ENCODE measurements at regions not wholly inside any gene's neighbourhood (a gene's known extent, or its start where the extent isn't known, plus 50 kb on each side); places are given as distances from the start of the nearest gene placed in this dataset.
"Not testable (repeated sequence)": the region's sequence is repeated elsewhere in the genome, so short reads cannot be mapped to it uniquely, and the experiment has no call there.

GRCh38 chr12:14032191-14032590 is 50.8 kb upstream of the GRIN2B start:
- DNase-seq (ENCODE audit: low read depth) = not testable (repeated sequence)

- DNase-seq (ENCODE audit: low read depth) = no peak
Observed at GRCh38 chr12:14043776-14044175, 62.4 kb upstream of the GRIN2B start.

DNA sequence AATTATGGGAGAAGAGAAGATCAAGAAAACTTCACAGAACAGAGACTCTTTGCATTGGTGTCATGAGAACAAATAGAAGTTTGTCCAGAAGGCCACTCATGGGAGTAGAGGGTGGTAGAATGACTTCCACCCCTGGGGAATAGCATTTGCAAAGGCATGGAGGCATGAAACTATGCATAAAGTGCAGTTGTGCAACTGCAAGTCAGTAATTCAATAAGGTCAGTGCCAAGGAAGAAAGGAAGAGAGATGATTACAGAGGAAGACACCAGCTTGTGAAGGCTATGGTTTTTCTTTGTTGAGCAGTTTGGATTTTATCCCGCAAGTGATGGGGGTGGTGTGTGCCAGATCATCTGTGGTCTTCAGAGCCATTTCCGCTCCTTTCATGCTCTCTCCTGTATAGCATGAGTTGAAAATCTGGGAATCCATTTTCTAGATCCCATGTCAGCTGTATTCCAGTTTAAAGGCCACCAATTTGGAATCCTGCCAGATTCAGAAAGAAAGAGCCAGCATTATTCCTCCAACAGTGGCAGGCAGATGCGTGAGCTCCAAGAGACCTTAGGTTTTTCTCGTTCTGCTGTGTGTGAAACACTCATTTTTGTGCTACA is 67.6 kb upstream of the GRIN2B start:
- no peak for DNase-seq (ENCODE audit: low read depth)

- no peak for DNase-seq (ENCODE audit: low read depth)
Observed at GRCh38 chr12:14057895-14058294, 76.5 kb upstream of the GRIN2B start.

GRCh38 chr12:14058717-14059116 is 77.3 kb upstream of the GRIN2B start:
- no peak for DNase-seq (ENCODE audit: low read depth)

- DNase-seq (ENCODE audit: low read depth) = no peak
Observed at GRCh38 chr12:14059548-14059947, 78.1 kb upstream of the GRIN2B start.

DNA sequence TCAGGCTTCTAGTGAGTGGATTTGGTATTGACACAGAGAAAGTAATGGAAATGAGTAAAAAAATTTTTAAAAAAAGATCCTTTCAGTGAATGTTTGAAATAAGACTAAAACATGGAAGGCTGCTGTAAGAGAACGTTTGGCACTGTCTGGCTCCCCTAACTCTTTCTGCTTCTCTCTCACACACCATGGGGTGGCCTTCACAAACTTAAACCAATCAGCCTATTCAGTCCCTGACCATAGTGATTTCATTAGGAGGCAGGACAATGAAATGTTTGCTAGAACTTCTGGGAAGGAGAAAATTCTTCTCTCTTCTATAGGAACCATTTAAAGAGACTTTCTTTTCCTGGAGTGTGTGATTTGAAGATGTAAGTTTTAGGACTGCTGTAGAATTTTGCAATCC is 84.2 kb upstream of the GRIN2B start:
- no peak for DNase-seq (ENCODE audit: low read depth)

- no peak for DNase-seq (ENCODE audit: low read depth)
Observed at GRCh38 chr12:14066021-14066420, 84.6 kb upstream of the GRIN2B start.

DNA sequence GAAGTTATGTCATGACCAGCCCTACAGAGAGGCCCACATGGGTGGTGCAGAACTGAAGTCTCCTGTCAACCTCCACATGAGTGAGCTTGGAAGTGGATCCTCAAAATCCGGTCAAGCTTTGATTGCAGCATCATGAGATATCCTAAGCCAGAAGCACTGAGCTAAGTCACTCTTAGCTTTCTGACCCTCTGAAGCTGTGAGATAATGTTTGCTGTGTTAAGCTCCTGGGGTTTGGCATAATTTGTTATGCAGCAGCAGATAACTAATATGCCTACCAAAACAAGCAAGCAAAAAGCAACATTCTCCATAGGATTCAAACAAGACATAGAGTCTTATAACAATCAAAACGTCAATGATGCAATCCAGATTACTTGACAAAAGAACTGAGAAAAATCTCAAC is 87.6 kb upstream of the GRIN2B start:
- no peak for DNase-seq (ENCODE audit: low read depth)

DNA sequence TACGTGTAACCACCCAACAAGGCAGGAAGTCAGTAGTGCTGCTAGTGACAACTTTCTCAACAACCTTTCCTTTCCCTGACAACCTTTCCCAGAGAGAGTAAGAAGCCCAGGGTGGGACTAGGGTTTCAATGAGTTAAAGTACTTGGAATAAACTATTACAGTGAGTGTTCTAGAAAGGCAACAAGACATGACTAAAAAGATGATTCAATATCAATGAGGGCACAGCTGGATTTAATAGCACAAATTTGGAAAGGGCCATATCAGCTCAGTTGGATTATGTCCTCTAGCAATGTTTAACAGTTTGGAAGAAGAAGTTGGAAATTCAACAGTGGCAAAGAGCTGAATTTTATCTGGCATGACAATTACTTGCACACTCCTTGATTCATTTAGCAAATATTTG is 90.4 kb upstream of the GRIN2B start:
- DNase-seq (ENCODE audit: low read depth) = no peak

GRCh38 chr12:14072987-14073386 is 91.6 kb upstream of the GRIN2B start:
- DNase-seq (ENCODE audit: low read depth) = no peak

DNA sequence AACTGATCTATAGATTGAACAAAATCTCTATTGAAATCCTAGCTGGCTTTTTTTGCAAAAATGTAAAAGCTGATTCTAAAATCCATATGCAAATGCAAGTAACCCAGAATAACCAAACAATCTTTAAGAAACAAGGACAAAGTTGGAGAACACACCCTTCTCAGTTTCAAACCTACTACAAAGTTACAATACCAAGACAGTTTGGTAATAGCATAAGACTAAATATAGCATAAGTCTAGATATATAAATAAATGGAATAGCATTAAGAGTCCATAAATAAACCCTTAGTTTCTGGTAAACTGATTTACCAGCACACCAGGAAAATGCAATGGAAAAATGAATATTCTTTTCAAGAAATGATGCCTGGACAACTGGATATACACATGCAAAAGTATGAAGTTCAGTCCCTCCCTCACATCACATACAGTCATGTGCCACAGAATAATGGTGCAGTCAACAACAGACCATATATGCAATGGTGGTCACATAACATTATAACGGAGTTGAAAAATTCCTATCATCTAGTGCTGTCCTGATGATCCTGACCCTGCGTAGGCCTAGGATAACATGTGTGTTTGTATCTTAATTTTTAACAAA is 94.5 kb upstream of the GRIN2B start:
- no peak for DNase-seq (ENCODE audit: low read depth)

DNA sequence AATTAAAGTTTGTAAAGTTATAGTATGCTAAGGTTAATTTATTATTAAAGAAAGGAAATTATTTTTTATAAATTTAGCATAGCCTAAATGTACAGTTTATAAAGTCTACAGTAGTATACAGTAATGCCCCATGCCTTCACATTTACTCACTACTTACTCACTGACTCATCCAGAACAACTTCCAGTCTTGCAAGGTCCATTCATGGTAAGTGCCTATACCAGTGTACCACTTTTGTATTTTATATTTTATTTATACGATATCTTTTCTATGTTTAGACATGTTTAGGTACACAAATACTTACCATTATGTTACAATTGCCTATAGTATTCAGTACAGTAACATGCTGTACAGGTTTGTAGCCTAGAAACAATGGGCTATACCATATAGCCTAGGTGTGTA is 95.1 kb upstream of the GRIN2B start:
- no peak for DNase-seq (ENCODE audit: low read depth)

DNA sequence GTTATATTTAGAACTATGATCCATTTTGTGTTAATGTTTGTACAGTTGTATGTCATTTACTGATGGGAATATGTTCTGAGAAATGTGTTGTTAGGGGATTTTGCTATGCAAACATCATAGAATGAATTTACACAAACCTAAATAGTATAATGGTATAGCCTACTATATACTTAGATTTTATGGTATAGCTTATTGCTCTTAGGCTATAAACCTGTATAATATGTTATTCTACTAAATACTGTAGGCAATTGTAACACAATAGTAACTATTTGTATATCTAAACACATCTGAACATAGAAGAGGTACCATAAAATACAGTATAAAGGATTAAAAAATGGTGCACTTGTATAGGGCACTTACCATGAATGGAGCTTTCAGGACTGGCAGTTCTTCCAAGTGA is 105.4 kb upstream of the GRIN2B start:
- DNase-seq (ENCODE audit: low read depth) = no peak

DNA sequence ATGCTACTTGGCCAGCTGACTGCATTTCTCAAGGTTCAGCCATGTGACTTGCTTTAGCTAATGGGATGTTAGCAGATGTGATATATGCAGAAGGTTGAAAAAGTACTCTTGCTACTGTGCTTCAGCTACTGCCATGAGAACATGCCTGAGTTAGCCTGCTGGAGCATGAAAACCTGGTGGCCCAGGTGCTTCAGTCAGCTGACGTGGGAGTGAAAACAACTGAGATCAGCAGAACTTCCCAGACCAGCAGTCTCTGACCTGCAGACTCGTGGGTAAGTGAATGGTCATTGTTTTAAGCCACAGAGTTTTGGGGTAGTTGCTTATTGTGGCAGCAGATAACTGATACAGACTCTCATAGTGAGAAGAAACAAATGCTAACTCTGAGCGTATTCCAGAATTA is 118.6 kb upstream of the GRIN2B start:
- DNase-seq (ENCODE audit: low read depth) = no peak

GRCh38 chr12:14101556-14101955 is 120.2 kb upstream of the GRIN2B start:
- DNase-seq (ENCODE audit: low read depth) = not testable (repeated sequence)

GRCh38 chr12:14111230-14111865 is 129.9 kb upstream of the GRIN2B start:
- no peak for DNase-seq (ENCODE audit: low read depth)

DNA sequence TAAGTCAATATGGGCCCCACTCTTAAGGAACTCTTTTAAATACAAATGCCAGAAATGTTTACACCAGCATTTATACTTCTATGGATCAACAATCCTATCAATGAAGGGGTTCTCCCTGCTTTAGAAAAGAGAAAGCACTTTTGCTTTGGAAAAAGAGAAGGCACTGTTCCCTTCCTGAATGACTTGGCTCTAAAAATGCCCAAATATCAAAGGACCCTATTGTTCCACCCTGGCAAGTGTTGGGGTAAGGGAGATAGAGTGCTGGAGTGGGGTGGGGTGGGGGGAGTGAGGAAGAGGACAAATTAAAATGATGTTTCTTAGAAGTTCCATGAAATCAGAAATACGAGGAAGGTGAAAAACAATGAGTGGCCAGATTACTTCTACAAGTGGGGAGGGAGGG is 131.6 kb upstream of the GRIN2B start:
- DNase-seq (ENCODE audit: low read depth) = no peak

GRCh38 chr12:14126692-14127091 is 145.3 kb upstream of the GRIN2B start:
- DNase-seq (ENCODE audit: low read depth) = no peak

- no peak for DNase-seq (ENCODE audit: low read depth)
Observed at GRCh38 chr12:14129611-14130195, 148.3 kb upstream of the GRIN2B start.

- DNase-seq (ENCODE audit: low read depth) = no peak
Observed at GRCh38 chr12:14135996-14136395, 154.6 kb upstream of the GRIN2B start.

GRCh38 chr12:14138495-14138894 is 157.1 kb upstream of the GRIN2B start:
- DNase-seq (ENCODE audit: low read depth) = no peak

DNA sequence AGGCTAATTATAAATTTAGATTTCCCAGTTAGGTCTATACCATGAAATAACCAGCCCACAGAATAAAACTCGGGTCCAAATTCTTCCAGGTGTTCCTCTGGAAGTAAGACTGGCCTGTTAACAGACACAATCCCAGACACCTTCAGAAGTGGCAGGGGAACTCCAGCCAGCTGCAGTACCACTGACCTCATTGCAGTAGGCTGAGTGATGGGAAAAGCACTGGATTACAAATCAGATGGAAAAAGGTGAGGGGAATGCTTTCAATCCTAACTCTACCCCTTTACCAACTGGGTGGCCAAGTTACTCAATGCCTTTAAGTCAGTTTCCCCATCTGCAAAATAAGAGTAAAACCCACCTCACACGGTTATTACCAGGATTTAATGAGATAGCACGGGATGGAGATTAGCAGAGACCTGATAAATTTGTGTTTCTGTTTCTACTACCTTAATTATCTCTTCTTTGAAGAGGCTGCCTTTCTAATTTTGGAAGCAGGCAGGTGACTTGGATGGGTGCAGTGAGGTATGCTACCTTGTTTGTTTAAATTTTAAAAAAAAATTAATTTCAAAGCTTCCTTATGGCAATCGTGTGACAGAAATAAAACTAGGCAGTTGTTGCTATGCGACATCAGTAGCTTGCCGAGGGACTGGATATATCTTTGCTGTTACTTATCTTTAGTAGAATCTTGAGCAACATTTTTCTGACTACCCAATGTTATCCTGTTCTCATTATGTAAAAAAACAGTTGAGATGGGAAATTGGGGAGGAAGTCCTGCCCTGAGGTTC is 167.3 kb upstream of the GRIN2B start:
- DNase-seq (ENCODE audit: low read depth) = no peak

All from fibroblast of gingiva (primary cell).